ENCODE measurements at regions not wholly inside any gene's neighbourhood (a gene's known extent, or its start where the extent isn't known, plus 50 kb on each side); places are given as distances from the start of the nearest gene placed in this dataset.

- Histone ChIP-seq H3K27ac (no peak overlapping the region), H3K9me3 (no peaks in the 10 kb centered on the region), H3K36me3 (no peaks in the 10 kb centered on the region), H3K27me3 (replicated peaks; ENCODE audit: insufficient read depth) (no peaks in the 10 kb centered on the region), H3K4me1 (replicated peaks) (no peaks in the 10 kb centered on the region), H3K4me3 (no peak overlapping the region)
- TF ChIP-seq POLR2A (IDR thresholded peaks at IDR 0.05) (no peak), CTCF (IDR thresholded peaks at IDR 0.05) (no peak), POLR2AphosphoS5 (IDR thresholded peaks at IDR 0.05) (no peak)
- 93% methylated on average over 2 of the region's 2 CpGs for WGBS
- intact Hi-C loops (cut with DNase I) = no loop called here
- no peak for DNase-seq (ENCODE audit: low spot score)
Observed at GRCh38 chr17:70230850-70231640, 61.7 kb downstream of the KCNJ2 start.

- intact Hi-C loops (cut with DNase I) = no loop called here
- H3K4me3 ChIP-seq = no peak overlapping the region
- no peaks in the 10 kb centered on the region for H3K36me3 ChIP-seq
- DNase-seq (ENCODE audit: low spot score) = no peak
- no peak for TF ChIP-seq CTCF (IDR thresholded peaks at IDR 0.05)
- no peaks in the 10 kb centered on the region for H3K27me3 ChIP-seq (replicated peaks; ENCODE audit: insufficient read depth)
- 88% methylated on average over 2 of the region's 2 CpGs for WGBS
- no peaks in the 10 kb centered on the region for H3K9me3 ChIP-seq
- H3K4me1 ChIP-seq (replicated peaks) = no peaks in the 10 kb centered on the region
- no peak overlapping the region for H3K27ac ChIP-seq
Observed at GRCh38 chr17:70232466-70232865, 63.1 kb downstream of the KCNJ2 start.

DNA sequence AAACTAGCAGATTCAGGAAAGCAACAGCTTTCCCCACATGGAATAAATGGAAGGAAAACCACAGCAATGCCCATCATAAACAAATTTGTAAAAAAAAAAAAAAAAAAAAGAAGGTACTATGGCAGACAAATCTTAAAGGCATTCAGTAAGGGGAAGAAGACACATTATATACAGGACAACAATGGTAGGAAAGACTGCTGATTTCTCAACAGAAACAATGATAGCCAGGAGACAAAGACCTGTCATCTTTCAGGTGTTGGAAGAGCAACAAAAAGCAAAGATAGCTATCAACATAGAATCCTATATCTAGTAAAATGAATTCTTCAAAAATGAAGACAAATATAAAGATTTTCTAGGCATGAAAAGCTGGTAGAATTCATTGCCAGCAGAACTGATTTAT is 65.9 kb downstream of the KCNJ2 start:
- no peak overlapping the region for H3K27ac ChIP-seq
- H3K9me3 ChIP-seq = no peaks in the 10 kb centered on the region
- H3K27me3 ChIP-seq (replicated peaks; ENCODE audit: insufficient read depth) = no peaks in the 10 kb centered on the region
- intact Hi-C loops (cut with DNase I) = no loop called here
- H3K36me3 ChIP-seq = no peaks in the 10 kb centered on the region
- TF ChIP-seq POLR2AphosphoS5 (IDR thresholded peaks at IDR 0.05) (no peak), POLR2A (IDR thresholded peaks at IDR 0.05) (no peak), CTCF (IDR thresholded peaks at IDR 0.05) (no peak)
- DNase-seq (ENCODE audit: low spot score) = no peak
- no peak overlapping the region for H3K4me3 ChIP-seq
- no peaks in the 10 kb centered on the region for H3K4me1 ChIP-seq (replicated peaks)

GRCh38 chr17:70238228-70238627 is 68.9 kb downstream of the KCNJ2 start:
- no peak for TF ChIP-seq CTCF (IDR thresholded peaks at IDR 0.05)
- no peak for TF ChIP-seq POLR2A (IDR thresholded peaks at IDR 0.05)
- Histone ChIP-seq H3K9me3 (no peaks in the 10 kb centered on the region), H3K27me3 (replicated peaks; ENCODE audit: insufficient read depth) (no peaks in the 10 kb centered on the region), H3K4me3 (no peak overlapping the region), H3K27ac (no peak overlapping the region), H3K36me3 (no peaks in the 10 kb centered on the region), H3K4me1 (replicated peaks) (no peaks in the 10 kb centered on the region)
- WGBS = 96% methylated on average over 2 of the region's 2 CpGs
- intact Hi-C loops (cut with DNase I) = no loop called here
- DNase-seq (ENCODE audit: low spot score) = no peak

GRCh38 chr17:70238646-70239045 is 69.3 kb downstream of the KCNJ2 start:
- H3K36me3 ChIP-seq = no peaks in the 10 kb centered on the region
- H3K27ac ChIP-seq = no peak overlapping the region
- intact Hi-C loops (cut with DNase I) = no loop called here
- no peak overlapping the region for H3K4me3 ChIP-seq
- H3K4me1 ChIP-seq (replicated peaks) = no peaks in the 10 kb centered on the region
- TF ChIP-seq POLR2A (IDR thresholded peaks at IDR 0.05) (no peak), CTCF (IDR thresholded peaks at IDR 0.05) (no peak), POLR2AphosphoS5 (IDR thresholded peaks at IDR 0.05) (no peak)
- H3K9me3 ChIP-seq = no peaks in the 10 kb centered on the region
- 44% methylated on average over 4 of the region's 4 CpGs for WGBS
- no peak for DNase-seq (ENCODE audit: low spot score)
- H3K27me3 ChIP-seq (replicated peaks; ENCODE audit: insufficient read depth) = no peaks in the 10 kb centered on the region
